WTC11 (cell line): ENCODE measurements at regions not wholly inside any gene's neighbourhood (a gene's known extent, or its start where the extent isn't known, plus 50 kb on each side); places are given as distances from the start of the nearest gene placed in this dataset.

Experiments
- ATAC-seq: fragments of 200-7000 bp; cut with Tn5 transposase; 2 replicates; pipeline ENCODE4 v1.10.0; 2021; ENCODE audit warnings: mild to moderate bottlenecking, moderate library complexity
- CTCF ChIA-PET: fragments of 300-600 bp; sonication (Branson Sonifier 250); formaldehyde crosslinking; loops from one replicate; lab custom pipeline; 2021; ENCODE audit warnings: antibody characterized with exemption; lab: Charles Lee
- POLR2A ChIA-PET: fragments of 350-600 bp; sonication (Branson Sonifier 250); formaldehyde crosslinking; loops from one replicate; lab custom pipeline; 2021; ENCODE audit warnings: antibody characterized with exemption; lab: Charles Lee
- DNase-seq: peaks from one replicate; pipeline ENCODE4 v3.0.0; 2021; ENCODE audit warnings: low spot score
- H3K27ac Mint-ChIP-seq: 2 replicates; pipeline ENCODE4 v1.8.0; 2021; ENCODE audit warnings: mixed read lengths
- H3K27me3 Mint-ChIP-seq: 2 replicates; pipeline ENCODE4 v1.8.0; 2021; ENCODE audit warnings: low read depth, mild to moderate bottlenecking, moderate library complexity, mixed read lengths
- H3K36me3 Mint-ChIP-seq: 2 replicates; pipeline ENCODE4 v1.8.0; 2021; ENCODE audit warnings: mixed read lengths
- H3K4me1 Mint-ChIP-seq: 2 replicates; pipeline ENCODE4 v1.8.0; 2022; ENCODE audit warnings: mixed read lengths
- H3K4me3 Mint-ChIP-seq: 2 replicates; pipeline ENCODE4 v1.8.0; 2021; ENCODE audit warnings: mild to moderate bottlenecking, moderate library complexity, mixed read lengths
- H3K9me3 Mint-ChIP-seq: 2 replicates; pipeline ENCODE4 v1.8.0; 2021; ENCODE audit warnings: mixed read lengths
- ATF2 ChIP-seq: sonication (generic); formaldehyde crosslinking; IDR thresholded peaks from 2 replicates; pipeline ENCODE4 v1.8.1; 2022; ENCODE audit warnings: low read depth, missing genetic modification reagents, borderline replicate concordance
- FOXP4 ChIP-seq: sonication (generic); formaldehyde crosslinking; IDR thresholded peaks from 2 replicates; pipeline ENCODE4 v1.8.0; 2022; ENCODE audit warnings: mild to moderate bottlenecking, missing genetic modification reagents
- GABPB1 ChIP-seq: sonication (generic); formaldehyde crosslinking; IDR thresholded peaks from 2 replicates; pipeline ENCODE4 v1.8.1; 2023; ENCODE audit warnings: mild to moderate bottlenecking, missing genetic modification reagents
- GRHL2 ChIP-seq: fragments of 250-450 bp; sonication (Bioruptor Pico); IDR thresholded peaks from 2 replicates; pipeline ENCODE4 v1.8.0; 2022; ENCODE audit warnings: mild to moderate bottlenecking, moderate library complexity; ENCODE audit not compliant: insufficient replicate concordance, severe bottlenecking
- NFATC4 ChIP-seq: fragments of 250-450 bp; sonication (Bioruptor Pico); IDR thresholded peaks from 2 replicates; pipeline ENCODE4 v1.9.0; 2021; ENCODE audit warnings: mild to moderate bottlenecking
- NFYB ChIP-seq: sonication (generic); formaldehyde crosslinking; conservative IDR thresholded peaks from 2 replicates; pipeline ENCODE4 v1.8.0; 2022; ENCODE audit warnings: low read depth, missing genetic modification reagents
- SMAD4 ChIP-seq: sonication (generic); formaldehyde crosslinking; IDR thresholded peaks from 2 replicates; pipeline ENCODE4 v1.8.0; 2022; ENCODE audit warnings: mild to moderate bottlenecking, missing genetic modification reagents
- TEAD1 ChIP-seq: sonication (generic); formaldehyde crosslinking; IDR thresholded peaks from 2 replicates; pipeline ENCODE4 v1.8.0; 2022; ENCODE audit warnings: mild to moderate bottlenecking, missing genetic modification reagents
- TEAD4 ChIP-seq: sonication (generic); formaldehyde crosslinking; IDR thresholded peaks from 2 replicates; pipeline ENCODE4 v1.8.0; 2022; ENCODE audit warnings: mild to moderate bottlenecking, missing genetic modification reagents
- TP53 ChIP-seq: sonication (generic); formaldehyde crosslinking; IDR thresholded peaks from 2 replicates; pipeline ENCODE4 v1.8.1; 2023; ENCODE audit warnings: mild to moderate bottlenecking, missing genetic modification reagents
- ZBTB43 ChIP-seq: sonication (generic); formaldehyde crosslinking; IDR thresholded peaks from 2 replicates; pipeline ENCODE4 v1.8.1; 2023; ENCODE audit warnings: mild to moderate bottlenecking, missing genetic modification reagents
- ZNF121 ChIP-seq: sonication (generic); formaldehyde crosslinking; IDR thresholded peaks from 2 replicates; pipeline ENCODE4 v1.8.0; 2023; ENCODE audit warnings: missing genetic modification reagents
- TF ChIP-seq, protein P1 (sequence below): sonication (generic); formaldehyde crosslinking; IDR thresholded peaks from 2 replicates; pipeline ENCODE4 v1.8.1; 2023; ENCODE audit warnings: mild to moderate bottlenecking, missing genetic modification reagents, moderate library complexity
- TF ChIP-seq, protein P2 (sequence below): fragments of 250-450 bp; sonication (Bioruptor Pico); IDR thresholded peaks from 2 replicates; pipeline ENCODE4 v1.9.0; 2021; ENCODE audit warnings: mild to moderate bottlenecking
- TF ChIP-seq, protein P3 (sequence below): fragments of 200-600 bp; IDR thresholded peaks from 2 replicates; pipeline ENCODE4 v1.8.0; 2022; ENCODE audit warnings: antibody characterized with exemption
- TF ChIP-seq, protein P4 (sequence below): sonication (generic); formaldehyde crosslinking; IDR thresholded peaks from 2 replicates; pipeline ENCODE4 v1.8.1; 2022; ENCODE audit warnings: missing genetic modification reagents, borderline replicate concordance
- TF ChIP-seq, protein P5 (sequence below): sonication (generic); formaldehyde crosslinking; IDR thresholded peaks from 2 replicates; pipeline ENCODE4 v1.8.1; 2023; ENCODE audit warnings: mild to moderate bottlenecking, missing genetic modification reagents, moderate library complexity
- TF ChIP-seq, protein P6 (sequence below): fragments of 250-450 bp; sonication (Bioruptor Pico); IDR thresholded peaks from 2 replicates; pipeline ENCODE4 v2.1.2; 2022; ENCODE audit warnings: mild to moderate bottlenecking, moderate library complexity

DNA sequence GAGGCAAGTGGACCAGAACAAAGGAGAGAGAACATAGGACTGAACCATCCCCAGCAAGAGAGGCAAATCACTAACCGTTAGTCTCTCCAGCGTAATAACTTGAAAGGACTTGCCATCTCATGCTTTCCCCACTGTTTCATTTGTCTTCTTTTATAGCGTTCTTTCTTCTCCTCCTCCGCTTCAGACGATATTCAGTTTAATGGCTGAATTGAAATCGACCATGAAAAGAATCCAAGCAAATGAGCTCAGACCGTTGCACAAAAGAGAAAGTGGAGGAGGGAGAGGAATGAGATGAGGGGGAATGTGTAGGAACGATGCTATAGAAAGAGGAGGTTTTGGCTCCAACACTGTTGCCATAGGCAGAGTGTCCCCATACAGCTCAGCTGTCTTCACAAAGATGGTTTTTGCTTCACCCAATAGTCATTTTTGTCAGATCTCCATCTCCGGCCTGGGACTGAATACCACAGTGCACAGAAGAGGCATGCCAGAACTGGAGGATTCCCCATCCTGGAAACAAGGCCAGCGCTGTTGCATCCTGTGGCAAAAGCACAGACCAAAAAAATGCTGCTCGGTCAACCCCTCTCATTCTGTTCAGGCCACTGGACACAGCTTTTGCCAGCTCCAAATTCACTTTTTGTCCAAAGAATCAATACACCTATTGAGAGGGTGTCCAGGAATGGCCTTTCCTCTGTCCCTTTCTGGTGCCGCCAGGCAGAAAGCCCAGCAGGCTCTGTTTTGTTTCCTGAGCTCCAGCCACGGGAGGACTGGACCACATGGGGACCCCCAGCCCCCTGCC lies 176.1 kb downstream of the ID4 start:
- CTCF ChIA-PET: no interaction called here
- no peaks in the 10 kb centered on the region; the same call in 1 of the 2 replicates for H3K27me3 Mint-ChIP-seq
- no peak for TF ChIP-seq FOXP4 (CRISPR knock-in tag)
- TF ChIP-seq, protein P1, sequence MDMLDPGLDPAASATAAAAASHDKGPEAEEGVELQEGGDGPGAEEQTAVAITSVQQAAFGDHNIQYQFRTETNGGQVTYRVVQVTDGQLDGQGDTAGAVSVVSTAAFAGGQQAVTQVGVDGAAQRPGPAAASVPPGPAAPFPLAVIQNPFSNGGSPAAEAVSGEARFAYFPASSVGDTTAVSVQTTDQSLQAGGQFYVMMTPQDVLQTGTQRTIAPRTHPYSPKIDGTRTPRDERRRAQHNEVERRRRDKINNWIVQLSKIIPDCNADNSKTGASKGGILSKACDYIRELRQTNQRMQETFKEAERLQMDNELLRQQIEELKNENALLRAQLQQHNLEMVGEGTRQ (CRISPR knock-in tag): no peak
- TF ChIP-seq NFYB: no peak
- POLR2A ChIA-PET: no interaction called here
- H3K4me3 Mint-ChIP-seq: no peak overlapping the region
- no peaks in the 10 kb centered on the region for H3K9me3 Mint-ChIP-seq
- no peaks in the 10 kb centered on the region for H3K36me3 Mint-ChIP-seq
- H3K4me1 Mint-ChIP-seq: peaks cover 28% of the 10 kb centered on the region
- H3K27ac Mint-ChIP-seq: no peak overlapping the region
- ATAC-seq: no peak
- DNase-seq: no peak

DNA sequence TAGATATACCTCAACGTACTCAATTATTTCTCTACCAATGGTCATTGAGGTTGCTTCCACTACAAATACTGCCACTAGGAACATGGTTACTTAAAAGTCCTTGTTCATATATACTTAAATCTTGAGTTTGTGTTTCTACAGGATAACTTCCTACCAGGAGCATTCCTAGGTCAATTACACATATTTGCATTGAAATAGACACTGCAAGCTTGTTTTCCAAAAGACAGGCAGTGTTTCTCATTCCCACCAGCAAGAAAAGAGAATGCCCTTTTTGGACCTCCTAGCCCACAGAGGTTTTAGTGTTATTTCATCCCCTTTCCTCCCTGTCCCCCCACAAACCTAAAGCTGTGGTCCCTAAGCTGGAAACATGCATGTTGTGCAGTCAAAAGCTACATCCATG lies 177.3 kb downstream of the ID4 start:
- ATAC-seq: peak; percentile 60
- Mint-ChIP-seq H3K27me3 (no peaks in the 10 kb centered on the region; the same call in 1 of the 2 replicates), H3K27ac (peak overlapping the region; percentile 41), H3K4me1 (peaks cover 28% of the 10 kb centered on the region), H3K9me3 (no peaks in the 10 kb centered on the region), H3K36me3 (no peaks in the 10 kb centered on the region), H3K4me3 (no peak overlapping the region)
- DNase-seq: no peak
- TF ChIP-seq, protein P2, sequence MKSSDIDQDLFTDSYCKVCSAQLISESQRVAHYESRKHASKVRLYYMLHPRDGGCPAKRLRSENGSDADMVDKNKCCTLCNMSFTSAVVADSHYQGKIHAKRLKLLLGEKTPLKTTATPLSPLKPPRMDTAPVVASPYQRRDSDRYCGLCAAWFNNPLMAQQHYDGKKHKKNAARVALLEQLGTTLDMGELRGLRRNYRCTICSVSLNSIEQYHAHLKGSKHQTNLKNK (CRISPR knock-in tag): no peak
- no peak for TF ChIP-seq NFATC4
- no peak for TF ChIP-seq ZNF121
- no peak for TF ChIP-seq FOXP4 (CRISPR knock-in tag)
- TF ChIP-seq, protein P3, sequence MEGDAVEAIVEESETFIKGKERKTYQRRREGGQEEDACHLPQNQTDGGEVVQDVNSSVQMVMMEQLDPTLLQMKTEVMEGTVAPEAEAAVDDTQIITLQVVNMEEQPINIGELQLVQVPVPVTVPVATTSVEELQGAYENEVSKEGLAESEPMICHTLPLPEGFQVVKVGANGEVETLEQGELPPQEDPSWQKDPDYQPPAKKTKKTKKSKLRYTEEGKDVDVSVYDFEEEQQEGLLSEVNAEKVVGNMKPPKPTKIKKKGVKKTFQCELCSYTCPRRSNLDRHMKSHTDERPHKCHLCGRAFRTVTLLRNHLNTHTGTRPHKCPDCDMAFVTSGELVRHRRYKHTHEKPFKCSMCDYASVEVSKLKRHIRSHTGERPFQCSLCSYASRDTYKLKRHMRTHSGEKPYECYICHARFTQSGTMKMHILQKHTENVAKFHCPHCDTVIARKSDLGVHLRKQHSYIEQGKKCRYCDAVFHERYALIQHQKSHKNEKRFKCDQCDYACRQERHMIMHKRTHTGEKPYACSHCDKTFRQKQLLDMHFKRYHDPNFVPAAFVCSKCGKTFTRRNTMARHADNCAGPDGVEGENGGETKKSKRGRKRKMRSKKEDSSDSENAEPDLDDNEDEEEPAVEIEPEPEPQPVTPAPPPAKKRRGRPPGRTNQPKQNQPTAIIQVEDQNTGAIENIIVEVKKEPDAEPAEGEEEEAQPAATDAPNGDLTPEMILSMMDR: no peak
- no peak for TF ChIP-seq TP53 (CRISPR knock-in tag)
- TF ChIP-seq GRHL2: no peak
- TF ChIP-seq ZBTB43: no peak
- no peak for TF ChIP-seq ATF2
- TF ChIP-seq, protein P4, sequence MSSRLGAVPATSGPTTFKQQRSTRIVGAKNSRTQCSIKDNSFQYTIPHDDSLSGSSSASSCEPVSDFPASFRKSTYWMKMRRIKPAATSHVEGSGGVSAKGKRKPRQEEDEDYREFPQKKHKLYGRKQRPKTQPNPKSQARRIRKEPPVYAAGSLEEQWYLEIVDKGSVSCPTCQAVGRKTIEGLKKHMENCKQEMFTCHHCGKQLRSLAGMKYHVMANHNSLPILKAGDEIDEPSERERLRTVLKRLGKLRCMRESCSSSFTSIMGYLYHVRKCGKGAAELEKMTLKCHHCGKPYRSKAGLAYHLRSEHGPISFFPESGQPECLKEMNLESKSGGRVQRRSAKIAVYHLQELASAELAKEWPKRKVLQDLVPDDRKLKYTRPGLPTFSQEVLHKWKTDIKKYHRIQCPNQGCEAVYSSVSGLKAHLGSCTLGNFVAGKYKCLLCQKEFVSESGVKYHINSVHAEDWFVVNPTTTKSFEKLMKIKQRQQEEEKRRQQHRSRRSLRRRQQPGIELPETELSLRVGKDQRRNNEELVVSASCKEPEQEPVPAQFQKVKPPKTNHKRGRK (CRISPR knock-in tag): no peak
- no peak for TF ChIP-seq TEAD4
- no peak for TF ChIP-seq TEAD1 (CRISPR knock-in tag)
- TF ChIP-seq SMAD4 (CRISPR knock-in tag): no peak
- TF ChIP-seq, protein P5, sequence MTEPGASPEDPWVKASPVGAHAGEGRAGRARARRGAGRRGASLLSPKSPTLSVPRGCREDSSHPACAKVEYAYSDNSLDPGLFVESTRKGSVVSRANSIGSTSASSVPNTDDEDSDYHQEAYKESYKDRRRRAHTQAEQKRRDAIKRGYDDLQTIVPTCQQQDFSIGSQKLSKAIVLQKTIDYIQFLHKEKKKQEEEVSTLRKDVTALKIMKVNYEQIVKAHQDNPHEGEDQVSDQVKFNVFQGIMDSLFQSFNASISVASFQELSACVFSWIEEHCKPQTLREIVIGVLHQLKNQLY (CRISPR knock-in tag): no peak
- no peak for TF ChIP-seq GABPB1 (CRISPR knock-in tag)
- TF ChIP-seq, protein P6, sequence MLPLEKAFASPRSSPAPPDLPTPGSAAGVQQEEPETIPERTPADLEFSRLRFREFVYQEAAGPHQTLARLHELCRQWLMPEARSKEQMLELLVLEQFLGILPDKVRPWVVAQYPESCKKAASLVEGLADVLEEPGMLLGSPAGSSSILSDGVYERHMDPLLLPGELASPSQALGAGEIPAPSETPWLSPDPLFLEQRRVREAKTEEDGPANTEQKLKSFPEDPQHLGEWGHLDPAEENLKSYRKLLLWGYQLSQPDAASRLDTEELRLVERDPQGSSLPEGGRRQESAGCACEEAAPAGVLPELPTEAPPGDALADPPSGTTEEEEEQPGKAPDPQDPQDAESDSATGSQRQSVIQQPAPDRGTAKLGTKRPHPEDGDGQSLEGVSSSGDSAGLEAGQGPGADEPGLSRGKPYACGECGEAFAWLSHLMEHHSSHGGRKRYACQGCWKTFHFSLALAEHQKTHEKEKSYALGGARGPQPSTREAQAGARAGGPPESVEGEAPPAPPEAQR (CRISPR knock-in tag): no peak
- CTCF ChIA-PET: no interaction called here
- POLR2A ChIA-PET: no interaction called here
